Panc1 (cell line): ENCODE measurements at regions not wholly inside any gene's neighbourhood (a gene's known extent, or its start where the extent isn't known, plus 50 kb on each side); places are given as distances from the start of the nearest gene placed in this dataset.

Source experiments
- ATAC-seq: fragments of 200-7000 bp; cut with Tn5 transposase; 2 replicates; pipeline ENCODE4 v1.9.1; 2020; ENCODE audit warnings: mild to moderate bottlenecking, moderate library complexity
- BruUV-seq: library from RNA; stranded (reverse); fragments of 400-500 nt; replicated peaks from 2 replicates; lab custom pipeline; 2021; lab: Mats Ljungman, UMichigan
- CTCF ChIA-PET: fragments of 300-600 bp; sonication (Branson Sonifier 250); formaldehyde crosslinking; loops from one replicate; lab custom pipeline; 2022; ENCODE audit warnings: antibody characterized with exemption; lab: Charles Lee
- POLR2A ChIA-PET: fragments of 300-600 bp; sonication (Branson Sonifier 250); formaldehyde crosslinking; loops from one replicate; lab custom pipeline; 2022; ENCODE audit warnings: antibody characterized with exemption; lab: Charles Lee
- DNase-seq: peaks from one replicate; pipeline ENCODE4 v3.0.0-alpha.2; 2010; ENCODE audit warnings: low read depth, low spot score
- H3K27ac ChIP-seq: 2 replicates; pipeline ENCODE4 v1.5.1; 2011; ENCODE audit warnings: mild to moderate bottlenecking, low read length, inconsistent platforms
- H3K27me3 ChIP-seq: fragments of 200-500 bp; sonication (Bioruptor generic); 2 replicates; pipeline ENCODE4 v1.6.0; 2014; ENCODE audit warnings: low read length, inconsistent platforms; ENCODE audit not compliant: control insufficient read depth, insufficient read depth
- H3K36me3 ChIP-seq: fragments of 200-500 bp; sonication (Bioruptor generic); 2 replicates; pipeline ENCODE4 v1.5.1; 2014; ENCODE audit warnings: inconsistent platforms, mild to moderate bottlenecking, low read length, moderate library complexity; ENCODE audit not compliant: control insufficient read depth, insufficient read depth
- H3K4me1 ChIP-seq: 2 replicates; pipeline ENCODE4 v1.5.1; 2011; ENCODE audit warnings: inconsistent platforms, mild to moderate bottlenecking, low read length, moderate library complexity; ENCODE audit not compliant: control insufficient read depth, insufficient read depth
- H3K4me3 ChIP-seq, 2 experiments: 2 replicates each; pipeline ENCODE4 v1.5.1; 2011 to 2012; ENCODE audit warnings: low read depth in 2 of 2, low read length in 2 of 2, mild to moderate bottlenecking in 2 of 2, inconsistent platforms in 1 of 2, moderate library complexity in 1 of 2
- H3K9me3 ChIP-seq: fragments of 200-500 bp; sonication (Bioruptor generic); 2 replicates; pipeline ENCODE4 v1.5.1; 2014; ENCODE audit warnings: low read depth, mild to moderate bottlenecking, inconsistent platforms, low read length, moderate library complexity; ENCODE audit not compliant: control insufficient read depth, insufficient read depth
- CTCF ChIP-seq: fragments of 450-650 bp; IDR thresholded peaks from 2 replicates; pipeline ENCODE4 v1.5.1; 2017; ENCODE audit warnings: mild to moderate bottlenecking
- POLR2AphosphoS5 ChIP-seq: IDR thresholded peaks from 2 replicates; pipeline ENCODE4 v1.6.1; 2012; ENCODE audit warnings: mild to moderate bottlenecking, low read depth, low read length, moderate library complexity
- REST ChIP-seq, 2 experiments: IDR thresholded peaks; 2 replicates each; pipeline ENCODE4 v1.6.1; 2011 to 2012; ENCODE audit warnings: low read depth in 2 of 2, control low read depth in 1 of 2, low read length in 1 of 2, mild to moderate bottlenecking in 1 of 2, moderate library complexity in 1 of 2; ENCODE audit not compliant: insufficient read depth in 1 of 2
- SIN3A ChIP-seq: IDR thresholded peaks from 2 replicates; pipeline ENCODE4 v1.6.1; 2012; ENCODE audit warnings: low read depth, mild to moderate bottlenecking, low read length, moderate library complexity, borderline replicate concordance; ENCODE audit not compliant: insufficient read depth
- TCF7L2 ChIP-seq: IDR thresholded peaks from 2 replicates; pipeline ENCODE4 v1.6.1; 2011; ENCODE audit warnings: mild to moderate bottlenecking, low read depth, low read length, inconsistent platforms
- in situ Hi-C: cut with HindIII; loops from 2 replicates; pipeline ENCODE4 v1.10.0; 2016; ENCODE audit warnings: low sequenced_read_pairs, low pct_unique_long_range_greater_than_20kb
- intact Hi-C: fragments of 100-400 bp; cut with micrococcal nuclease; formaldehyde crosslinking; loops from one replicate; pipeline ENCODE4 v1.10.0; 2022; ENCODE audit not compliant: unreplicated experiment

DNA sequence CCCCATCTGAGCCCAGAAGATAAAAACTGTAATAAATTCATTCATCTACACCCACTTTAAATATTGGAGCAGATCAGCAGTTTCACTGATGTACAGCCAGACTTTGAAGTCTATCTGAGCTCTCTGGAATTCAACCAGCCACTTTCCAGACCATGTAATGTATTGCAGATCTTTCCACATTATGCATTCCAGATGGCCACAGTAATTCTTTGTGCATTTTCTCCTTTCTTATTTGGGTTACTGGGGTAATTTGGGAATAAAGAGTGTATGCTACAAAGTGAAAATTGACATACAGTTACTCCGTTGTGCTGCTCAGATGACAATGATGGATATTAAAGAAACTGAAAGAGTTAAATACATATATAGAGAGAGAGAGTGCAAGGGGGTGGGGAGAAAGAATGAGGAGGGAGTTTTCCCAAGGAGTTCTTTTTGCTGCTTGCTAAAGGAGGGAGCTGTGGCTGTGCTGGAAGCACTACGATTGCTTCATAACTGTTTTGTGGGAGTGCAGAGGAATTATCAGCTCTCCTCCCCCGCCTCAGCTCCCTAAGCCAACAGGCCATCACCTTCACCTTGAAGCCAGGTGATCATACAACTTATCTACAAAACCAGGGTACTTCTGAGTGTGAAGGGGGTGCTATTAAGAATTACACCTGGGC is 152.8 kb downstream of the GAS1 start:
- H3K36me3 ChIP-seq: no peaks in the 10 kb centered on the region
- ChIA-PET CTCF (no interaction called here), POLR2A (no interaction called here)
- H3K9me3 ChIP-seq: no peaks in the 10 kb centered on the region
- DNase-seq (no peak), ATAC-seq (no peak)
- H3K27ac ChIP-seq: no peak overlapping the region
- TF ChIP-seq CTCF (no peak), POLR2AphosphoS5 (no peak), SIN3A (no peak), TCF7L2 (no peak), REST (IDR thresholded peaks at IDR 0.05; ENCODE audit: insufficient read depth in 1 of 2, low read depth in 2 of 2, low read length in 1 of 2) (no peak)
- intact Hi-C loops: no loop called here
- no TSS peak for BruUV-seq
- no peaks in the 10 kb centered on the region for H3K4me1 ChIP-seq
- no peak overlapping the region for H3K4me3 ChIP-seq
- no peaks in the 10 kb centered on the region for H3K27me3 ChIP-seq
- in situ Hi-C loops: no loop called here

GRCh38 chr9:86792136-86792535 is 155.2 kb downstream of the GAS1 start:
- no peaks in the 10 kb centered on the region for H3K4me1 ChIP-seq
- intact Hi-C loops: no loop called here
- H3K36me3 ChIP-seq: no peaks in the 10 kb centered on the region
- H3K27me3 ChIP-seq: no peaks in the 10 kb centered on the region
- no peak overlapping the region for H3K27ac ChIP-seq
- DNase-seq (no peak), ATAC-seq (no peak)
- no peaks in the 10 kb centered on the region for H3K9me3 ChIP-seq
- TF ChIP-seq CTCF: no peak
- TF ChIP-seq POLR2AphosphoS5: no peak
- no peak for TF ChIP-seq TCF7L2
- no peak for TF ChIP-seq REST (IDR thresholded peaks at IDR 0.05; ENCODE audit: insufficient read depth in 1 of 2, low read depth in 2 of 2, low read length in 1 of 2)
- no peak for TF ChIP-seq SIN3A
- H3K4me3 ChIP-seq: no peak overlapping the region
- CTCF ChIA-PET: no interaction called here
- in situ Hi-C loops: no loop called here
- POLR2A ChIA-PET: no interaction called here
- no TSS peak for BruUV-seq
